SK-N-SH (cell line): ENCODE measurements at regions not wholly inside any gene's neighbourhood (a gene's known extent, or its start where the extent isn't known, plus 50 kb on each side); places are given as distances from the start of the nearest gene placed in this dataset.
A peak's percentile ranks its signal among the peaks of the same experiment; 100 is the strongest.

Experiments
- CTCF ChIA-PET: fragments of 300-600, 350-600 bp; formaldehyde crosslinking; extraction: SDS; loops from one replicate; lab custom pipeline; 2021; lab: Yijun Ruan, JAX
- POLR2A ChIA-PET: fragments of 350-600 bp; sonication (Branson Sonifier 250); formaldehyde crosslinking; extraction: SDS; loops from one replicate; lab custom pipeline; 2020; ENCODE audit warnings: antibody characterized with exemption, inconsistent platforms; lab: Yijun Ruan, JAX
- DNase-seq: peaks from one replicate; pipeline ENCODE4 v3.0.0; 2012
- H2AFZ ChIP-seq: fragments of 200-600 bp; sonication (generic); 2 replicates; pipeline ENCODE4 v1.8.1; 2016; ENCODE audit warnings: antibody characterized with exemption, mild to moderate bottlenecking, low read depth
- H3F3A ChIP-seq: fragments of 200-600 bp; sonication (generic); replicated peaks from 2 replicates; pipeline ENCODE3; 2016; ENCODE audit warnings: antibody characterized with exemption, mild to moderate bottlenecking; ENCODE audit not compliant: insufficient read depth
- H3K27ac ChIP-seq, 2 experiments: fragments of 200-500 bp in 1 of 2; fragments of 200-600 bp in 1 of 2; sonication (Bioruptor generic) in 1 of 2; sonication (generic), shearing (Covaris generic) in 1 of 2; 2 replicates each; pipeline versions ENCODE4 v1.5.1 to v1.6.1; 2014 to 2016; ENCODE audit warnings: low read depth in 2 of 2, inconsistent platforms in 1 of 2, low read length in 1 of 2, mild to moderate bottlenecking in 1 of 2, mixed read lengths in 1 of 2
- H3K27me3 ChIP-seq: fragments of 200-600 bp; sonication (generic), shearing (Covaris generic); 2 replicates; pipeline ENCODE4 v1.6.1; 2016; ENCODE audit warnings: mixed run types; ENCODE audit not compliant: insufficient read depth
- H3K36me3 ChIP-seq, 2 experiments: fragments of 200-500 bp in 1 of 2; fragments of 200-600 bp in 1 of 2; sonication (Bioruptor generic) in 1 of 2; sonication (generic) in 1 of 2; replicated peaks in 1 of 2; 2 replicates each; pipeline versions ENCODE3 to v1.5.1; 2014 to 2016; ENCODE audit warnings: low read length in 1 of 2, mild to moderate bottlenecking in 1 of 2; ENCODE audit not compliant: insufficient read depth in 2 of 2, control insufficient read depth in 1 of 2
- H3K4me1 ChIP-seq, 2 experiments: fragments of 200-500 bp in 1 of 2; fragments of 200-600 bp in 1 of 2; sonication (Bioruptor generic) in 1 of 2; sonication (generic), shearing (Covaris generic) in 1 of 2; 2 replicates each; pipeline versions ENCODE4 v1.5.1 to v1.6.1; 2014 to 2016; ENCODE audit warnings: low read depth in 1 of 2, low read length in 1 of 2, mixed run types in 1 of 2; ENCODE audit not compliant: insufficient read depth in 2 of 2, control insufficient read depth in 1 of 2
- H3K4me2 ChIP-seq: fragments of 200-600 bp; sonication (generic), shearing (Covaris generic); 2 replicates; pipeline ENCODE4 v1.6.1; 2017; ENCODE audit warnings: mixed run types
- H3K4me3 ChIP-seq, 2 experiments: fragments of 200-500 bp in 1 of 2; fragments of 200-600 bp in 1 of 2; sonication (Bioruptor generic) in 1 of 2; sonication (generic), shearing (Covaris generic) in 1 of 2; 2 replicates each; pipeline versions ENCODE4 v1.5.1 to v1.8.1; 2014 to 2016; ENCODE audit warnings: low read depth in 2 of 2, inconsistent platforms in 1 of 2, low read length in 1 of 2, mild to moderate bottlenecking in 1 of 2, mixed read lengths in 1 of 2, moderate library complexity in 1 of 2
- H3K79me2 ChIP-seq: fragments of 200-600 bp; sonication (generic); 2 replicates; pipeline ENCODE4 v1.8.1; 2017; ENCODE audit warnings: mild to moderate bottlenecking; ENCODE audit not compliant: insufficient read depth
- H3K9ac ChIP-seq: fragments of 200-600 bp; sonication (generic); 2 replicates; pipeline ENCODE4 v1.6.1; 2017; ENCODE audit warnings: mixed run types
- H3K9me2 ChIP-seq: fragments of 200-600 bp; sonication (generic); 2 replicates; pipeline ENCODE4 v1.6.1; 2017; ENCODE audit warnings: mixed run types
- H3K9me3 ChIP-seq: fragments of 200-600 bp; sonication (generic); 2 replicates; pipeline ENCODE4 v1.6.1; 2017; ENCODE audit warnings: mixed run types, mild to moderate bottlenecking, moderate library complexity
- H4K20me1 ChIP-seq: fragments of 200-600 bp; sonication (generic); 2 replicates; pipeline ENCODE4 v1.6.1; 2017; ENCODE audit warnings: mild to moderate bottlenecking, mixed run types; ENCODE audit not compliant: insufficient read depth
- CTCF ChIP-seq: fragments of 200-600 bp; sonication (generic); IDR thresholded peaks from 2 replicates; pipeline ENCODE4 v1.6.1; 2017; ENCODE audit warnings: antibody characterized with exemption, mild to moderate bottlenecking, moderate library complexity
- EP300 ChIP-seq, 2 experiments: IDR thresholded peaks; 2 replicates each; pipeline versions ENCODE4 v1.4.0 to v1.6.1; 2012; ENCODE audit warnings: borderline replicate concordance in 1 of 2, low read depth in 1 of 2, low read length in 1 of 2
- EZH2phosphoT487 ChIP-seq: fragments of 200-600 bp; sonication (generic); IDR thresholded peaks from 2 replicates; pipeline ENCODE4 v1.6.1; 2017; ENCODE audit warnings: low read depth, mixed run types, mild to moderate bottlenecking, antibody characterized with exemption, moderate library complexity, borderline replicate concordance
- FOXJ3 ChIP-seq: sonication (generic); formaldehyde crosslinking; IDR thresholded peaks from 2 replicates; pipeline ENCODE4 v1.5.1; 2020; ENCODE audit warnings: mild to moderate bottlenecking, missing genetic modification reagents
- GABPA ChIP-seq: IDR thresholded peaks from 2 replicates; pipeline ENCODE4 v1.4.0; 2012; ENCODE audit warnings: low read depth, mild to moderate bottlenecking
- GATA2 ChIP-seq: sonication (generic); formaldehyde crosslinking; IDR thresholded peaks from 2 replicates; pipeline ENCODE4 v1.5.0; 2020; ENCODE audit warnings: mild to moderate bottlenecking, missing genetic modification reagents
- JUND ChIP-seq: IDR thresholded peaks from 2 replicates; pipeline ENCODE4 v1.4.0; 2012
- NFIC ChIP-seq: IDR thresholded peaks from 2 replicates; pipeline ENCODE4 v1.4.0; 2012; ENCODE audit warnings: borderline replicate concordance
- PBX3 ChIP-seq: IDR thresholded peaks from 2 replicates; pipeline ENCODE4; 2012
- POLR2AphosphoS5 ChIP-seq: IDR thresholded peaks from 2 replicates; pipeline ENCODE4 v1.6.1; 2012; ENCODE audit warnings: low read depth, low read length
- RFX5 ChIP-seq: IDR thresholded peaks from 2 replicates; pipeline ENCODE4 v1.6.1; 2012; ENCODE audit warnings: mild to moderate bottlenecking, improper control_type of control experiment, low read length
- SIN3A ChIP-seq: IDR thresholded peaks from 2 replicates; pipeline ENCODE4 v1.6.1; 2012; ENCODE audit warnings: low read depth, mild to moderate bottlenecking, low read length, moderate library complexity, borderline replicate concordance
- SMC3 ChIP-seq: IDR thresholded peaks from 2 replicates; pipeline ENCODE4 v1.6.1; 2012; ENCODE audit warnings: low read depth, low read length, improper control_type of control experiment
- TAF1 ChIP-seq: IDR thresholded peaks from 2 replicates; pipeline ENCODE4 v1.6.1; 2012; ENCODE audit warnings: low read depth, mild to moderate bottlenecking, low read length, moderate library complexity, borderline replicate concordance
- TCF12 ChIP-seq: IDR thresholded peaks from 2 replicates; pipeline ENCODE4 v1.4.0; 2012
- TEAD4 ChIP-seq: IDR thresholded peaks from 2 replicates; pipeline ENCODE4 v1.4.0; 2012; ENCODE audit warnings: mild to moderate bottlenecking, borderline replicate concordance; ENCODE audit not compliant: insufficient read depth
- USF2 ChIP-seq: fragments of 150-350 bp; IDR thresholded peaks from 2 replicates; pipeline ENCODE4 v1.6.1; 2017; ENCODE audit warnings: antibody characterized with exemption, low read length, low read depth, borderline replicate concordance
- YY1 ChIP-seq: IDR thresholded peaks from 2 replicates; pipeline ENCODE4 v1.4.0; 2012; ENCODE audit warnings: low read depth, mild to moderate bottlenecking
- ZBTB33 ChIP-seq: IDR thresholded peaks from 2 replicates; pipeline ENCODE4 v1.4.0; 2012; ENCODE audit warnings: low read depth, borderline replicate concordance

- Histone ChIP-seq H3K4me3 (no peak overlapping the region), H3K27me3 (no peaks in the 10 kb centered on the region), H3K36me3 (no peaks in the 10 kb centered on the region), H3F3A (no peaks in the 10 kb centered on the region), H3K9me3 (peaks cover 3% of the 10 kb centered on the region; the same call in 1 of the 2 replicates), H3K27ac (peak overlapping the region in 1 of 2 experiments; percentile 28; a peak in 1 of 4 replicates), H3K9ac (no peak overlapping the region), H3K4me2 (no peak overlapping the region), H3K9me2 (no peaks in the 10 kb centered on the region), H3K4me1 (no peaks in the 10 kb centered on the region), H3K79me2 (no peaks in the 10 kb centered on the region), H2AFZ (no peak overlapping the region), H4K20me1 (no peaks in the 10 kb centered on the region)
- ChIA-PET CTCF (no interaction called here), POLR2A (no interaction called here)
- no peak for TF ChIP-seq TAF1
- TF ChIP-seq GABPA: no peak
- TF ChIP-seq SIN3A: no peak
- no peak for TF ChIP-seq POLR2AphosphoS5
- TF ChIP-seq FOXJ3 (CRISPR knock-in tag): no peak
- no peak for TF ChIP-seq ZBTB33
- no peak for TF ChIP-seq YY1
- no peak for TF ChIP-seq CTCF
- no peak for TF ChIP-seq NFIC
- no peak for TF ChIP-seq TCF12
- TF ChIP-seq TEAD4: no peak
- TF ChIP-seq SMC3: no peak
- no peak for TF ChIP-seq EZH2phosphoT487
- no peak for TF ChIP-seq PBX3
- no peak for TF ChIP-seq RFX5
- no peak for TF ChIP-seq USF2
- no peak for TF ChIP-seq GATA2 (CRISPR knock-in tag)
- TF ChIP-seq JUND: no peak
- TF ChIP-seq EP300 (IDR thresholded peaks at IDR 0.05; ENCODE audit: borderline replicate concordance in 1 of 2, low read depth in 1 of 2, low read length in 1 of 2): no peak
- DNase-seq: no peak
Observed at GRCh38 chr5:98713856-98714255, 59.6 kb upstream of the RGMB start.
